ENCODE measurements at regions not wholly inside any gene's neighbourhood (a gene's known extent, or its start where the extent isn't known, plus 50 kb on each side); places are given as distances from the start of the nearest gene placed in this dataset.

- H3K4me3 ChIP-seq (ENCODE audit: low read depth, low read length), result no peak overlapping the region
- no peak for DNase-seq (ENCODE audit: low read depth)
- no peak for TF ChIP-seq CTCF (IDR thresholded peaks at IDR 0.05; ENCODE audit: control insufficient read depth, extremely low read depth, insufficient read depth)
Observed at GRCh38 chr5:169398515-169398914, 97.6 kb upstream of the SLIT3 start.

GRCh38 chr5:169395136-169395535, 94.2 kb upstream of the SLIT3 start:
- H3K4me3 ChIP-seq (ENCODE audit: low read depth, low read length), result no peak overlapping the region
- DNase-seq (ENCODE audit: low read depth), result no peak
- TF ChIP-seq CTCF (IDR thresholded peaks at IDR 0.05; ENCODE audit: control insufficient read depth, extremely low read depth, insufficient read depth), result no peak

GRCh38 chr5:169394371-169394770, 93.4 kb upstream of the SLIT3 start:
- no peak overlapping the region for H3K4me3 ChIP-seq (ENCODE audit: low read depth, low read length)
- TF ChIP-seq CTCF (IDR thresholded peaks at IDR 0.05; ENCODE audit: control insufficient read depth, extremely low read depth, insufficient read depth), result no peak
- no peak for DNase-seq (ENCODE audit: low read depth)

- no peak for TF ChIP-seq CTCF (IDR thresholded peaks at IDR 0.05; ENCODE audit: control insufficient read depth, extremely low read depth, insufficient read depth)
- DNase-seq (ENCODE audit: low read depth), result no peak
Observed at GRCh38 chr5:169393907-169394306, 93.0 kb upstream of the SLIT3 start.

GRCh38 chr5:169390265-169390664, 89.3 kb upstream of the SLIT3 start:
- no peak overlapping the region for H3K4me3 ChIP-seq (ENCODE audit: low read depth, low read length)
- no peak for DNase-seq (ENCODE audit: low read depth)
- no peak for TF ChIP-seq CTCF (IDR thresholded peaks at IDR 0.05; ENCODE audit: control insufficient read depth, extremely low read depth, insufficient read depth)

More at GRCh38 chr5:169393907-169394306, 93.0 kb upstream of the SLIT3 start:
- H3K4me3 ChIP-seq (ENCODE audit: low read depth, low read length), result no peak overlapping the region

GRCh38 chr5:169389318-169389717, 88.4 kb upstream of the SLIT3 start:
- TF ChIP-seq CTCF (IDR thresholded peaks at IDR 0.05; ENCODE audit: control insufficient read depth, extremely low read depth, insufficient read depth), result no peak
- DNase-seq (ENCODE audit: low read depth), result no peak
- H3K4me3 ChIP-seq (ENCODE audit: low read depth, low read length), result no peak overlapping the region

- DNase-seq (ENCODE audit: low read depth), result no peak
- no peak overlapping the region for H3K4me3 ChIP-seq (ENCODE audit: low read depth, low read length)
- TF ChIP-seq CTCF (IDR thresholded peaks at IDR 0.05; ENCODE audit: control insufficient read depth, extremely low read depth, insufficient read depth), result no peak
Observed at GRCh38 chr5:169385636-169386035, 84.7 kb upstream of the SLIT3 start.

All from LNCaP clone FGC (cell line).